ENCODE measurements at regions not wholly inside any gene's neighbourhood (a gene's known extent, or its start where the extent isn't known, plus 50 kb on each side); places are given as distances from the start of the nearest gene placed in this dataset.
A peak's percentile ranks its signal among the peaks of the same experiment; 100 is the strongest.

DNA sequence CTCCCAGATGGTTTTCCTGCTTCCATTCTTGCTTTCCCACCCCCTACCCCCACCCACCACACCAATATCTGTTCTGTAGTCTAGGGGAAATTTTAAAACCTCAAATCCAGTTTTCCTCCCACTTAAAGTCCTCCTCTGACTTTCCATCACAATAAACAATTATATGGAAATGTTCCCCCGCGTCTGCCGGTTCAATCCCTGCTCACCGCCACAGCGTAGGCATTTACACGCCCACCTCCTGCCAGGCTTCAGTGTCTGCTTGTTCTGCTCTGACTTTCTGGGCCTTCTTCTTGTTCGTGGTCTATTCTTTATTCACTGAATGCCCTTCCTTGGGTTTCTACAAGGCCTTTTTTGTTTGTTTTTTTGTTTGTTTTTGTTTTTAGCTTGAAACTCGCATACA is 633.0 kb upstream of the MKI67 start:
- no peak for DNase-seq (ENCODE audit: low spot score)

- peak; percentile 0 for DNase-seq (ENCODE audit: low spot score)
Measured at GRCh38 chr10:128763588-128763987, 637.4 kb upstream of the MKI67 start.

DNA sequence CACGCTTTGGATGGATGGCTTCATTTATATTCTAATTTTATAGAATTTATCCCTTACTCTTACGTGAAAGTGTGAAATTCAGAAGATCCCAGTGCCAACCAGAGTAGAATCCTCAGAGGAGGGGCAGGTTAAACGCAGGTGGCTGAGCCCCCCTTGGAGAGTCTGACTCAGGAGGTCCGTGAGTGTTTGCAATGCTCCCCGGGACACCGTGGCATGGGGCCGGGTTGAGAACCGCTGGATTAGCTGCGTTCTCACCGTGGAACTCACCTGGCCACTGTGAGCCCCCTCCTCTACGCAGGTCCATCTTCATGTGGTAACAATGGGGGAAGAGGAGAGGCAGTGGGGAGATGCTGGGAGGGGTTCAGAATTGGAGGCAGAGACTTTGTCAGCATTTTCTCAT is 638.0 kb upstream of the MKI67 start:
- no peak for DNase-seq (ENCODE audit: low spot score)

DNA sequence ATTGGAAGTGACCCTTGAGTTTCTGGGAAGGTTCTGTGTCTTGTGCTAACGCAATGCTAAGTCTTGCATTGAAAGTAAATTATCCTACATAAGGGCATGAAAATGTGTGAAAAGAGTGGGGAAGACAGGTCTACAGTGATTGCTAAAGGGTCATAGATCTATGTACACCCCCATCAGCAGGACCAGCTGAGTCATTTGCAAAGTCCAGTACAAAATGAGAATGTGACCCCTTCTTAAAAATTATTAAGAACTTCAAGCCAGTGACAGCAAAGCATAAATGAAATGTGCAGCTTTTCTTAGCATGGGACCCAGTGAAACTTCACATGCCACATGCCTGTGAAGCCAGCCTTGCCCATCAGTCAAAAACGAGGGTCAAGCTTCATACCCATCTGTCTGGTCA is 640.7 kb upstream of the MKI67 start:
- DNase-seq (ENCODE audit: low spot score) = no peak

DNA sequence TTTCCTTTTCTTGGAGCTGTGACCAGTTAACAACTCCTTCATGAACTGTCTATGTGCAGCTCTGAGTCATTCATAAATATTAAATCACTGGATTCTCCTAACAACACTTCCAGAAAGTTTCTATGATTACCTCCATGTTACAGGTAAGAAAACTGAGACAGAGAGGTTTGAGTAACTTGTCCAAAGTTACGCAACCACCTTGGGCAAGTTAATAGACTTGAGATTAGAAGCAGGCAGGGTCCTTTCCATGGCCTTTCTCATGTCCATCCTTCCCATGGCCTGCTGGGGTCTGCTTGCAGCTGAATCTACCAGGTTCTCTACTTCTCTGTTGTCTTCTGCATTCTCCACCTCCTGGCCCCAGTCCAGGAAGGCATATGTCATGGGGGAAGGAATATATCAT is 648.8 kb upstream of the MKI67 start:
- DNase-seq (ENCODE audit: low spot score) = no peak

- DNase-seq (ENCODE audit: low spot score) = no peak
Measured at GRCh38 chr10:128775743-128776142, 649.5 kb upstream of the MKI67 start.

DNA sequence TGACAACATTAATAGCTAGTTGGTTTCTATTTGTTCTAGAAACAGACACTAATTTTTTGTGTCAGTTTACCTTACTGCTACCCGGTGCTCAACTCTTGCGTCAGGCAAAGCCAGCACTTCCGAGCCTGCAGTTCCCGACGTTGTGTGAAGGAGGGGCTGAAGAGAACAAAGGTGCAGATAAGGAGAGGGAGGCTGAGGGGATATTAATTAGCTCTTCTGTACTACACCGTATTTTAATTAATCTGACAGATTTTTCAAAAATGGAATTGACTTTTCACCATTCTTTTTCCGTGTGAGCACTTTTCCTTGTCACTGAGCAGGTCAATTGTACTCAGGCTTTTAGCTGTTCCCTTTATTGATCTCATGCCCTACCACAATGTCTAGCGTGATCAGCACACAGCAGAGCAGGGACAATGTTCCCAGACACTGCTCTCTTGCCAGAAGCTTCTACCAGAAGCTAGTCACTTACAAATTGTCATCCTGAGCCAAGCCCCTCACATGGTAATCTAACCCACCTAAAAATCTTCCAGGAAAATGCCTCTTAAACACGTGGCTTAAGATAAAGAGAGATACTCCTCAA is 650.5 kb upstream of the MKI67 start:
- no peak for DNase-seq (ENCODE audit: low spot score)

DNA sequence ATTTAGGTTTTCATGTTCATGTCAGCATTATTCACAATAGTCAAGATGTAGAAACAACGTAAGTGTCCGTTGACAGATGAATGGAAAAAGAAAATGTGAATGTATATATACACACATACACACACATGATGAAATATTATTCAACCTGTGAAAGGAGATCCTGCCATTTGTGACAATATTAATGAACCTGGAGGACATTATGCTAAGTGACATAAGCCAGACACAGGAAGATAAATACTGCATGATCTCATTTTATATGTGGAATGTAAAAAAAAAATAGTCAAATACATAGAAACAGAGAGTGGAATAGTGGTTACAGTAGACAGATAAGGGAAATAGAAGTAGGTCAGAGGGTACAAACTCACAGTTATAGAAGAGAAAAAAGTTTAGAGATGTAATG is 651.1 kb upstream of the MKI67 start:
- no peak for DNase-seq (ENCODE audit: low spot score)

DNA sequence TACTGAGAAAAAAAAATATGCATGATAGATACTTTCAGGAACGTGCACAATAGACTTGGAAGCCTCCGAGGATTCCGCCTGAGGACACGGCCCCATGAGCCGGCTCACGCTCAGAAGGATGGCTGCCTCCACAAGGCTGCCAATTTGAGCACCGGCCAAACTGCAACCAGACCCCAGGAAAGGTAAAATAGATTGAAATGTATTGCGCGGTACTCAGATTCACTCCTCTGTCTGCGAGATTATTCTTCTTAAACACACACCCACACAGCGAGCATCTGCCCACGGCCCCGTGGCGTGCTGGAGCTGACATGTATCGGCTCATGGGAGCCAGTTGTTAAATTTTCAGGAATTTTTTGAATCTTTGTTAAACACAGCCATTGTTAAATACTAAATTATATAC is 653.2 kb upstream of the MKI67 start:
- DNase-seq (ENCODE audit: low spot score) = no peak

GRCh38 chr10:128780156-128780761 is 654.0 kb upstream of the MKI67 start:
- no peak for DNase-seq (ENCODE audit: low spot score)

GRCh38 chr10:128781637-128782036 is 655.4 kb upstream of the MKI67 start:
- no peak for DNase-seq (ENCODE audit: low spot score)

- DNase-seq (ENCODE audit: low spot score) = no peak
Measured at GRCh38 chr10:128784444-128784843, 658.2 kb upstream of the MKI67 start.

GRCh38 chr10:128792426-128793140 is 666.4 kb upstream of the MKI67 start:
- no peak for DNase-seq (ENCODE audit: low spot score)

GRCh38 chr10:128793726-128794655 is 667.8 kb upstream of the MKI67 start:
- no peak for DNase-seq (ENCODE audit: low spot score)

GRCh38 chr10:128796396-128796912 is 670.2 kb upstream of the MKI67 start:
- no peak for DNase-seq (ENCODE audit: low spot score)

GRCh38 chr10:128802062-128802461 is 665.0 kb upstream of the MGMT start:
- DNase-seq (ENCODE audit: low spot score) = no peak

GRCh38 chr10:128803790-128804189 is 663.3 kb upstream of the MGMT start:
- no peak for DNase-seq (ENCODE audit: low spot score)

GRCh38 chr10:128804411-128804810 is 662.6 kb upstream of the MGMT start:
- DNase-seq (ENCODE audit: low spot score) = no peak

DNA sequence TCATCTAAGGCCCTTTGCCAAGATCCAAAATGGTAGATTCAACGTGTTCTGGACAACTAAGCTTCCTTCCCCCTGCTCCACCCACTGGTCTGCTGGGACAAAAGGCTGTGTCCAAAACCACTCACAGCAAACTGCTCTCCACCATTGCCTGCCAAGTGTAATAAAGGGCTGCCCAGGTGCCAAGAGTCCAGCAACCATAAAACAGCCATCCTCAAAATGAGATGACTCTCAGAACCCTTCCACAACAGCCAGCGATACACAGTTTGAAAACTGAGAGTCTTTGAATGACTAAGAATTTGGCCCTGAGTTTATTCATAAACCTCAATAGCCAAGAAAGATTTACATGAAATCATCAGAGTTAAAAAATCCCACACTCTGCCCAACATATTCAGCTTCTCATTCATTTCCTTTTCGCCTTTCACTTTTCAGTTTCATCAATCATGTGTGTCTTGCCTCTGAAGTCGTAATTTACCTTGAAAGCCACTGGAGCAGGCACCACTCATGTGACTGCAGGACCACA is 658.1 kb upstream of the MGMT start:
- DNase-seq (ENCODE audit: low spot score) = no peak

DNA sequence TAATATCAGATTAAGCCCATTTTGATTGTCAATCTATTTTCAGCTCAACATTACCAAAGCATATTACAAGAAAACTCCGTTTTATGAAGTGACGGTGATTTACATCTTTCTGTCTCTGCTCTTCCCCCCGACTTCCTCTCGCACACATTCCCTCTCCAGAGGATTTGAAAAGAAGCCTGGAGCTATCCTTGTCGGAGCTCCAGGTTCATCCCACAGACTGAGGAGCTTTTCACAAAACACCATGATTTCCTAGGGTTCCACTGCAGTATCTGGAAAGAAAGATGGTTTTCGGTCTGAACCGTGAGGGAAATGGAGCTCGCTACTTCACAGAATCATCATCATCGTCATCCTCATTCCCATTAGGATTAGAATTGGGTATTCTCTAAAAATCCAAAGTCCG is 655.5 kb upstream of the MGMT start:
- DNase-seq (ENCODE audit: low spot score) = no peak

DNA sequence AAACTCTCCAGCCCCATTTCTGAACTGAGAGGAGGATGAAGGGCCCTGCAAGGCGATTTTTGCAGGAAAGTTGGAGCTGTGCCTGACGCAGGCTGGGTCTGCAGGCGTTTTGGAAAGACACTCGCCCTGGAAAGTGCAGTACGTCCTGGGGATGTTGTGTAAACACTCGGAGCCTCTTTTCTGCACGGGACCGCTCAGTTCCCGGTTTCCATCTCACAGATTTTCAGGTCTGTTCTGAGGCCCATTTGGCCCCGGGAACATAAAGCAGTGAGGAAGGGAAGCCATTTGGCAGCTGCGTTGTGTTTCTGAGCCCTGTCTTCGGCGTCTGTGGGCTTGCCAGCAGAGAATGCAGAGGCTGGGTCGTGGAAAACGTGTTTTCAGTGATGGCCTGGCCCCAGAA is 655.0 kb upstream of the MGMT start:
- no peak for DNase-seq (ENCODE audit: low spot score)

DNA sequence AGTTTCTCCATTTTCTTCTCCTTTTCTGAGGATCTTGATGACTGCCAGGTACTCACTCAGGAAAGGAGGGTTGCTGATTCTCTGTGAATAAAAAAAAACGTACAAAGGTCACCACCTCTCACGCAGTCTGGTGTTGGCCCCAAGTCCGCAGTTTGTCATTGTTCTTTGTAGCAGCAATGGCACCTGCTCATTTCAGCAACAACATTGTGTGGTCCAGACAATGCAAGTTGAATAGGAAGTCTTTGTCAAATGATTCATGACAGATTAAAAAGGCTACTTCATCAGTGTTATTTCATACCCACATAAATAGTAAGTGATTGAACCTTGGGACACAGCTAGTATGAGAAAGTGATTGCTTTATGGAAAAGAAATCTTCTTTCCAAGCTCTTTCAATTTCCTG is 653.5 kb upstream of the MGMT start:
- DNase-seq (ENCODE audit: low spot score) = no peak

All from cerebellar cortex (tissue), 1 donor.